HG03108 (cell line): ENCODE measurements at regions not wholly inside any gene's neighbourhood (a gene's known extent, or its start where the extent isn't known, plus 50 kb on each side); places are given as distances from the start of the nearest gene placed in this dataset.
"Not testable (repeated sequence)": the region's sequence is repeated elsewhere in the genome, so short reads cannot be mapped to it uniquely, and the experiment has no call there.

Source experiments
- ATAC-seq: cut with Tn5 transposase; IDR thresholded peaks from one replicate; pipeline ENCODE4 v1.9.1; 2021; ENCODE audit warnings: moderate library complexity; ENCODE audit not compliant: unreplicated experiment

DNA sequence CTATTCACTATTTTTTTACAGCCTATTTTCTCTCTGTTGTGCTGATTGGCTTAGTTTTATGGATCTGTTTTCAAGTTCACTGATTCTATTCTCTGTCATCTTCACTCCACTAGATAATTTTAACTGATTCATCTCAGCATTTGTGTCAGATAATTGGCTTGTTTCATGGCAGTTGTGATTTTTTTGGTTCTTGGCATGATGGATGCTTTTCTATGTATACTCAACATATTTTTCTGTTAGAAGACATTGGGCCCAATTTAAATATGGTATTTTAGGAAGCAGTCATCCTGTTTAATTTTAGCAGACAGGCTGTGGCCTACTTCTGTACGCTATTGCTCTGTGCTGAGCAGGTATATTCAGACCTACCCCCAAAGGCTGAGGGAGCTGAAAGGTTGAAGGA is 1865.3 kb upstream of the ACO1 start:
- ATAC-seq: no peak

DNA sequence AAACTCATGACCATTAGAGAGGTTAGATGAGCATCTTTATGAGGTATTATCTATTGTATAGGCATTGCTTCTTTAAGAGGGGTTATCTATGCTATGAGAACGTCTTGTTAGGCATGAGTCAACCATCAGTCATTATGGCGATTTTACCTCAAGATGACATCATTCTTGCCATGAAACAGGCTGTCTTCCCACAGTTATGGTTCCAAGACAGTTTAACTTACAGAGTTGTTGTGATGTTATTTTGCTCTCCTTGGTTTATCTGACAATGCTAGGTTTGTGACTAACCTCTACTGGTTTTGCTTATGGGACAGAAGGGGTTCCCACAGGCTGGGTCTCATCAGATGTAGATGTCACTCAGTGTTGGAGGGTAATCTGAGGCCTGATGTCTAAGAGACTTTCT is 1864.7 kb upstream of the ACO1 start:
- no peak for ATAC-seq

DNA sequence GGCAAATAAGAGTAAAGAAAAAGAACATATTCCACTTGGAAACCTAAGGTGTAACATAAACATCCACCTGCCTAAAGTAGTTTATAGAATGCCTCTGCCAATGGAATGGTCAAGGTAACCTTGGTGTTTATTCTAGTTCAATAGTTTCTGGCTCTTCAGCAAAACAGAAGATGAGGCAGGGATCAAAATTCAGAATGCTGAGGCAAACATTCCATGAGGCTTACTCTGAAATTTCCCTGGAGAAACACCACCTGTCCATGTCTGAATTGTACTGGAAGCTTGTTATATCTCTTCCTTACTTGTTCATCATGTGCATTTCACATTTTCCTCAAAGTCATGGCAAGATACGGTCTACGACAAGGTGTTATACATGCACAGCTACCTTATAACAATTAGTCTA is 1862.4 kb upstream of the ACO1 start:
- ATAC-seq: no peak

DNA sequence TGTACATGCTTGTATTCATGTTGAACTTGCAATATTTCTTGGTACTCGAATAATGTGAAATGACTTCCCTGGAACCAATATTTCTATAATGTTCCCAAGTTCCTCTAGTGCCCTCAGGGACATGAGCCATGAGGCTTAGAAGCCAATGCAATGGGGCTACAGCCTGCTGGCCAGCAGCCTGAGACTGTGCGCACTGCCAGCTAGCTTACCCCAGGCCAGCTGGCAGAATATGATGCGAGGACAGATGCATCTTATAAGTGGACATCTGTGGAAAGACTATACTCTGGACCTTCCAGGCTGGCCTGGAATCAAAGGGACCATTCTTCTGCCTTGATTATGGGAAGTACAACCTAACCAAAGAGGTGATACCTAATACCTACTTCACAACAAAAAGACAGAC is 1862.0 kb upstream of the ACO1 start:
- ATAC-seq: no peak

DNA sequence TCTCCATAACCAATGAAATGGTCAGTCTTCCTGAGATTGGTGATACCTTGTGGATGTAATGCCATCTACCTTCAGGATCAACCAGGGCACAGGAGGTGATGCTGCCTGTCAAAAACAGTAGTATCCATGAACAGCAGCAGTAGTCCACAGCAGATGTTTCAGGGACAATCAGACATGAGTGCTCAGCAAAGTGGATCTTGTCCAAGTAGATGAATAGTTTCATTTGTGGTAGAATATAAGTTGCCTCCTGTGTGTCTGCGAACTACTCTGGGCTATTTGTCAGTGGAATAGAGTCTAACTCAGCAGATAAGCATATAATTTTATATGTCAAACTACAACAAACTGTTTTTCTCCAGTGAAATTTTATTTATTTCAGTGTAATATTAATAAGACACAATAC is 1860.1 kb upstream of the ACO1 start:
- no peak for ATAC-seq

DNA sequence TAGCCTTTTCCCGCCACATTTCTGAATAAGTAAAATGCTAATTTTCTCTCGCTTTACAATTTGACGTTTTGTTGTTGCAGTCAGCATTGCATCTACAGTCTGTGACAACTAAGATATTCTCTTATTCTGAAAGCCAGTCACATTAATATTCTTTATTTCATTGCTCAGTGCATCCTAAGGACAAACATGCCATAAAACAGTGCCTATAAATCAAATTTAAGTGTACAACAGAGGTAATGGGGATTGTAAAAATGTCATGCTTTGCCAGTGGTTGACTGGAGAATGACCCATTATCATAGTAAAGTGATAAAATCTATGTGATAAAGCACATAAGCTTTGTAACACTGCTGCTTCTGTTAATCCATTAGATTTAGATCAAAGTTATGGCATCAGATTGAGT is 1850.0 kb upstream of the ACO1 start:
- ATAC-seq: no peak

DNA sequence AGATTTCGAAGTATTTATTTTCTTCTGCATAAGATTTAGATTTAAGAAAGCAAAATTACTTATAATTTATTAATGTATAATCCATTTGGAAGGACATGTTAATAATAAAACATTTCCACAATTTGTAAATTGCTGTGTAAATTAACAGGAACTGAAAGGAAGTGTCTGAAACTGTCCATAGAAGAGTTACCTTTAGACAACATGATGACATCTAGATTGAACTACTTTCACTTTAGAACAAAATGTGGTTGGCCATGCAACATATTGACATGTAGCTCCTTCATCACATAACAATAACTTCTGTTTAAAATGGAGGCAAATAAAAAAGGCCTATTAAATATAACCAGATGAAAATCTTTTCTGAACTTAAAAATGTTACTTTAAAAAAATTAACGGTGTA is 1849.5 kb upstream of the ACO1 start:
- no peak for ATAC-seq

DNA sequence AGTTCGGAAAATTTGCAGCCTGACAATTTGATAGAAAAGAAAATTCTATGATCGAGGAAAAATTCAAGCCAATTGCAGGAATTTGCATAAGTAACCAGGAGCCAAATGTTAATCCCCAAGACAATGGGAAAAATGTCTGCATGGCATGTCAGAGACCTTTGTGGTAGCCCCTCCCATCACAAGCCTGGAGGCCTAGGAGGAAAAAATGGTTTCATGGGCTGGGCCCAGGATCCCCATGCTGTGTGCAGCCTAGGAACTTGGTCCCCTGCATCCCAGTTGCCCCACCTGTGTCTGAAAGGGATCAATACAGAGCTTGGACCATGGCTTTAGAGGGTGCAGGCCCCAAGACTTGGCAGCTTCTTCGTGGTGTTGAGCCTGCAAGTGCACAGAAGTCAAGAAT is 1847.9 kb upstream of the ACO1 start:
- ATAC-seq: no peak

DNA sequence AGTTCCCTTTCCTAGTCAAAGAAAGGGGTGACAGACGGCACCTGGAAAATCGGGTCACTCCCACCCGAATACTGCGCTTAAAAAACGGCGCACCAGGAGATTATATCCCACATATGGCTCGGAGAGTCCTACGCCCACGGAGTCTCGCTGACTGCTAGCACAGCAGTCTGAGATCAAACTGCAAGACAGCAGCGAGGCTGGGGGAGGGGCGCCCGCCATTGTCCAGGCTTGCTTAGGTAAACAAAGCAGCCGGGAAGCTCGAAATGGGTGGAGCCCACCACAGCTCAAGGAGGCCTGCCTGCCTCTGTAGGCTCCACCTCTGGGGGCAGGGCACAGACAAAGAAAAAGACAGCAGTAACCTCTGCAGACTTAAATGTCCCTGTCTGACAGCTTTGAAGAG is 1844.7 kb upstream of the ACO1 start:
- not testable (repeated sequence) for ATAC-seq

DNA sequence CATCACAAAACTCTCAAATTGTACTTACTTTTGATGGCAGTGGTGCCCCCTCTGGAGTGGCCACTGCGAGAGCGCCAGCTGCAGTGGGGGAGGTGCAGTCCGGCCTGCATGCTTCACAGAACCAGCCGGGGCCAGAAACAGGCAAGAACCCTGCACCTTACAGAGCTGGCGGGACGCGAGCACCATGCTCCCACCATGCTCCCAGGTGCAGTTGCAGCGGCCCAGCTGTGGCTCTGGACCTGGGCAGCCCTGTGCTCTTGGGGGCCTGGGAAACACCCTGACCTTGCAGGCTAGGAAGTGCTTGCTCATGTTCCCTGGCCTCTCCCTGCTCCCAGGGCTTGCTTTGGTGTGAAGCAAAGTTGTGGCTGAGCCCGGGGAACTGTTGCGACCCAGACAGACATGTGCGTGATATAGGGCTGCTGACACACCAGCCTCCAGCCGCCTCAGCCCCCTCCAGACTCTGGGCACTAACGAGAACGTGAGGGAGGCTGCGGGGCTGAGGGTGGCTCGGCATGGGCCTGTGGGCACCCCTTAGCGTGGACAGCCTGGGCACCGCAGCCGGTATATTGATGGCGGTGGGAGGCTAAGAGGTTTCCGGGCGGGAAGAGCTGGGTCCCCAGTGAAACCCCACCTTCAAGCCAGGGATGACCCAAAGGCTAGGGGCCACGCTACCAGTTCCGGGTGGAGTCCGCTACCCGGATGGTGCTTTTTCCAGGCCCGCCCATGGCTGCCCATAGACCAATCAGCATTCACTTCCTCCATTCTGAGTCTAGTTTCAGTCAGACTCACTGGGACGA is 1809.9 kb upstream of the ACO1 start:
- ATAC-seq: no peak

DNA sequence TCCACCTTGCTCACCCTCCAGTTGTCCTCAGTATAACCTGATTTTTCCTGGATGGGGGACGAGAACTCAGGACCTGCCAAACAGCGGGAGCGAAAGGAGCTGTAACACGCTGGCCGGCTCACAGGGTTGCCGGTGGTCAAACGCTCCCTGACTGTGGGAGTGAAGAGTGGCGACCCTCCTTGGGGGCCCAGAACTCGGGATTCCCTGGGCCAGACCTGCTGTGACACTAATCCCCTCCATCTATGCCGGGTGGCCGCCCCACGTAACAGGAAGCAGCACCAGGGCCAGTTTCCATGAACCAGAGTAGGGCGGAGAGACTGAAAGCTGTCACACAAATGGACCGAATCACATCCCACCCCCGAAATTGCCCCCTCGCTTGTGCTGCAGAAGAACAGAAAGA is 1809.2 kb upstream of the ACO1 start:
- ATAC-seq: no peak

DNA sequence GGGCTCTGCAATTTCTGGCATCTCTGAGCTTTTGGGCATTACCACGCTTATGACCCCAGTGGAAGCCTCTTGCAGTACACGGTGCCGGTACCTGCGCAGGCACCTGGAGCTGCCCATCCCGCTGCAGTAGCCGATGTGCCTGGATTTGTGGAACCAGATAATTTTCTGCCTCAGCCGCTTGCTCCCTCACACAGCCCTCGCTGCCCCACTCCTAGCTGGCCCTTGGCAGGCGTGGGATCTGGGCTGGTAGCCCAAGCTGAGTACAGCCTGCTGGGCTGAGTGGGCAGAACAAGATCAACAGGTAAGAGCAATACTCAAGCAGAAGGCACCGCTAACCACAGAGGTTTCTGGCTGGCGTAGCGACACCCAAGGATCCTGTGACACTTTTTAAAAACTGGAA is 1808.8 kb upstream of the ACO1 start:
- no peak for ATAC-seq

DNA sequence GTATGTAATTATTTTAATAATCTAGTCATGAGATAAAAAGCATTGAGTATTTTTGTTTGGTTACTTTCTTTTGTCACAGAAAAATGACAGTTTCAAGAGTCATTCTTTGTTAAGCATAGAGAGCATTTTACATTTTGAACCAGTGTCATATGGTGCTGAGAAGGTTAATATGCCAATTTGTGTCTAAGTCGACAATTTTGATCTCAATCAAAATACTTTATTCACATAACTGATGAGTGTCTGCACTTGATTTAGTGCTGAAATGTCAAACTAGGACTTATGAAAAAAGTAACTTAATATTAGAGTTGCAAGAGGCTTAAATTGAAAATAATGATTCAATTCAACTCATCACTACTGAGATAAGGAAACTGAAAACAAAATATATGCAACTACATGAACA is 1804.6 kb upstream of the ACO1 start:
- no peak for ATAC-seq

DNA sequence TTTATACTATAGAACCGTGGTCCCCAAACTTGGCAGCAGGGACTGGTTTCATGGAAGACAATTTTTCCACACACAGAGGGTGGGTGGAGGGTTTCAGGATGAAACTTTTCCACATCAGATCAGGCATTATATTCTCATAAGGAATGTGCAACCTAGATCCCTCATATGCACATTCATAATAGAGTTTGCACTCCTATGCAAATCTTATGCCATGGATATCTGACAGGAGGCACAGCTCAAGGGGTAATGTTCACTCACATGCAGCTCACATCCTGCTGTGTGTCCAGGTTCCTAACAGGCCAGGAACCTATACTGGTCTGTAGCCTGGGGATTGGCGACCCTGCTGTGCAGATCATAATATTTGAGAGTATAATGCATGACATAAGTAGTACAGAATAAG is 1802.2 kb upstream of the ACO1 start:
- no peak for ATAC-seq

DNA sequence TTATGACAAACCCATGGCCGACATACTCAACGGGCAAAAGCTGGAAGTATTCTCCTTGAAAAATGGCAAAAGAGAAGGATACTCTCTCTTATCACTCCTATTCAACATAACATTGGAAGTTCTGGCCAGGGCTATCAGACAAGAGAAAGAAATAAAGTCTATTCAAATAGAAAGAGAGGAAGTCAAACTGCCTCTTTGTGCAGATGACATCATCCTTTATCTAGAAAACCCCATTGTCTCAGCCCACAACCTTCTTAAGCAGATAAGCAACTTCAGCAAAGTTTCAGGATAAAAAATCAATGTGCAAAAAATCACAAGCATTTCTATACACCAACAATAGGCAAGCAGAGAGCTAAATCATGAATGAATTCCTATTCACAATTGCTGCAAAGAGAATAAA is 1799.9 kb upstream of the ACO1 start:
- ATAC-seq: no peak

DNA sequence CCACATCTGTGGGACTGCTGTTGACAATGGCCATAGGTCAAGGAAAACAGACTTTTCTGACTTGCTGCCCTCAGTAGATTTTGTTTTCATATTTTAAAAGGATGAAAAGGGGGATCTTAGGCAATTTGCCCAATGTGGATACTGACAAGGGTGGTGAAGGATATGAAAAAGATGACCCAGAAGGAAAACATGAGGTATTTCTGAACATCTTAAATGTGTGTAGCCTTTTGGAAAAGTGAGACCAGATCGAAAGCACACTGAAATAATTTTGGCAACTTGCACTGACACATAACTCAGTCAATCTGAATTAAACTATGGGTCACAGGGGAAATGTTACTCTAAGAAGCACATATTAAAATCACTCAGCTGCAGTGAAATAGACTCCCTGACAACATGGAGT is 1793.0 kb upstream of the ACO1 start:
- ATAC-seq: no peak

DNA sequence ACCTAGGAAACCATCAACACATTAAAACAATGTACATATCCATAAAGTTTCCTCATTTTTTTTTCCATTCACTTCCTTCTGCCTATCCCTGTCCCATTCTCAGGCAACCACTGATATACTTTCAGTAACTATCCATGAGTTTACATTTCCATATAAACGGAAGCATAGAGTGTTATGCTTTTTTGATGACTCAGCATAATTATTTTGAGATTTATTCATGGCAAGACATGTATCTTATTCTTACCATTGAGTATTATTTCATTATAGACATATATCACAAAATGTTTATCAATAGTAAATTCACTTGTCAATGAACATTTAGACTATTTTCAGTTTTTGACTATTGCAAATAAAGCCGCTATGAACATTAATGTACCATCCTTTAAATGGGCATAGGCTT is 1786.8 kb upstream of the ACO1 start:
- ATAC-seq: no peak

DNA sequence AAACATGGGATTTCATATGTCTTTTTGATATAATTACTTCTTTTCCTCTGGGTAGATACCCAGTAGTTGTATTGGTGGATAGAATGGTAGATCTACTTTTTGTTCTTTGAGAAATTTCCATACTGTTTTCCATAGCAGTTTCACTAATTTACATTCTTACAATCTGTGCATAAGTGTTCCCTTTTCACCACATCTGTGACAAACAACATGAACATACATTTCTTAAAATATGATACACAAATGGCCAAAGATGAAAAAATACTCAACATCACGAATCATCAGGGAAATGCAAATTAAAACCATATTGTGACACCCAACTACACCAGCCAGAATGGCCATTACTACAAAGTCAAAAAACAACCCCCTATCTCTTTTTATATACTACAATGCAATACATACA is 1778.5 kb upstream of the ACO1 start:
- no peak for ATAC-seq

DNA sequence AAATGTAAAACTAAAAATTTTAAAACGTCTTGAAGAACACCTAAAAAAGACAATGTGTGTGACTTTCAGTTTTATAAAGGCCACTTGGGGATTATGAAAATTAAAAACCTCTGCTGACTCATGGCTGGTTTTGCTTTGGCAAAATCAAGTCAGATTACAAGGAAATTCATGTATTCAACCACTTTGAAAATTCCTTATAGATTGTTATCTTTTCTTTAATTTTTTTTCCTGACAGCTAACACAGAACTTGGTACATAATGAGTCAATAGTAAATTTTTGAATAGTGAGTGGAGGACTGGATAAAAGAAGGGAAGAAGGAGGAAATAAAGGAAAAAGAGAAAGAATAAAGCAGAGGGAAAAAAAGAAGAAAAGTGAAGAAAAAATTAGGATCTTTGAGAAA is 1774.7 kb upstream of the ACO1 start:
- no peak for ATAC-seq

DNA sequence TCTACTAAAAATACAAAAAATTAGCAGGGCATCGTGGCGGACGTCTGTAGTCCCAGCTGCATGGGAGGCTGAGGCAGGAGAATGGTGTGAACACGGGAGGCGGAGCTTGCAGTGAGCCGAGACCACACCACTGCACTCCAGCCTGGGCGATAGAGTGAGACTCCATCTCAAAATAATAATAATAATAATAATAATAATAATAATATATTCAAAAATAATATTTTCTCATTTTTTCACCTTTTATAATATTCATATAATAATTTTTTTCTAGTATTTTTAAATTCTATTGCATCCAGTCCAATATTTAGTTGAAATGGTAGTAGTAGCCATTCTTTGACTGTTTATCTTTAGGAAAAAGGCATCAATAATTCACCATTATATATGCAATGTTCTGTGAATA is 1767.7 kb upstream of the ACO1 start:
- not testable (repeated sequence) for ATAC-seq

DNA sequence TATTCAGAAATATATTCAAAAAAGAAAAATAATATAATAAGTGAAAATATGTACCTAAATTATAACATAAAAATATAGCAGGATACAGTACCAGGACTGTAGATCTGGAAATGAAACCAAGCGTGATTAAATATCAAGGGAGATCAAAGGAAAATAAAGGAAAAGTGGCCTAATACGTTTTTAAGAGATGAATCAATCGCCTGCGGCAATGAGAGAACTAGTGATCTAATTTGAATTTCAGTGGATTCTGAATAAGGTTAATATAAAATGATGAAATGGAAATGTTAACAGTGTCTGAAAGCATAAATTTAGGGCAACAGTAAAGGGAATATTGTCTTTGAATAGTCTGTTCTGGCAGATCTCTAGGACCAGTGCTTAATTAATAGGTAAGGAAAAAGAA is 1761.9 kb upstream of the ACO1 start:
- no peak for ATAC-seq

DNA sequence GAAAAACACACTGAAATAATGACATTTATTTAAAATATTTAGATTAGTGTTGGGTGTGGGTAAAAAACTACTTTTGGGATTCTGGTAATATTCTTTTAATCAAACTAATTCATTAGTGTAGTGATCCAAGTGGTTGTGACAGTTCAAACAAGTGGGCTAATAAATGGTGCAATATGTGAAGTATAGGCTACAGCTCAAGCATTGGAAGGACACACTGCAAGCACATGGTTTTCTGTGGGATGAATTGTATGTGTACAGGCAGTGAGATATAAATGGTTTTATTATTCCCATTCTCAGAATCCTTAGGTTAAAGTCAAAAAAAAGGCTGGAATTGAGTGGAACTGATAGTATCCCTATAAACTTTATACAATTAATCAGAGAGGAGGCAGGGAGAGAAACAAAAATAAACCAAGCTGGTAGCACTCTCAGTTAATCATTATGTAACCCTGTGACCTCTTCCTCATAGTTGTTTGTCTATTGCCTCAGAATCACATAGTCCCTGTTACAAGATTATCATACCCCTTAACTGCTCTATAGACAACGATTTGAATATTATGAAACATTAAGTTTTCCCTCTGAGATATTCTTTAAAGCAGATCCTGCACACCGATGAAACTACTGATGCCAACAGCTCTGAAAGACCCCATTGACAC is 1755.4 kb upstream of the ACO1 start:
- no peak for ATAC-seq

DNA sequence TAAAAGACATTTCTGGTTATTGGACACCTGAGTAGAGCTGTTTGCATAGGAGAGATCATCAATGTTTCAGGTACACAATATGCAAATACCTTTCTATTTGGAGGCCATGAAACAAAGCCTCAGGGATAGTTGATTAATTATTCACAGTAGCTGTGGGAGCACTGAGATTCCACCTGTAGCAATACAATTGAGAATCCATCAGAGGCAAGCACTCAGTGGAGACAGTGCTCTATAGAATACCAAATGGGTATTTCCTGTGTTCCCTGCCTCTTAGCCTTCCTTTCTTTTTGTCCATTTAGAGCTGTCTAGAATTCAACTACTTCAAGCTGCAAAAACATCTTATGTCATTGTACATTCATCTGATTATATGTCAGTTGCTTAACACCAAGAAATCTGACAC is 1754.0 kb upstream of the ACO1 start:
- ATAC-seq: no peak
